ENCODE measurements at regions not wholly inside any gene's neighbourhood (a gene's known extent, or its start where the extent isn't known, plus 50 kb on each side); places are given as distances from the start of the nearest gene placed in this dataset.

DNA sequence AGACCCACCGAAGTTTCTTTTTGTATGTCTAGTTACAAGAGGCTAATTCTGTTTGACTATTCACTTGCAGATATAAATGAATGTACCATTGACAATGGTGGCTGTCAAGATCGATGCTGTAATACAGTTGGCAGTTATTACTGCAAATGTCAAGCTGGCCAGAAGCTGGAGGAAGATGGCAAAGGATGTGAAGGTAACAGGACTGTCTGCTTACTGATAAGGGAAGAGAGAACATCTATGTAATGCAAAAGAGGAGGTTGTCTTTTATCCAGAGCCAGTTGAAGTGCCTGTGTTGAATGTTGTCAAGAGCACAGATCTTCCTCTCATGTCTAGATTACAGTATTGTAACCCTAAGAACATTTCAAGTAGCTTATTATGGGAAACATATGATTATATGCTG is 549.5 kb upstream of the GOLIM4 start:
- no peak for DNase-seq (ENCODE audit: low read depth)
- H3K27me3 ChIP-seq (ENCODE audit: control insufficient read depth, insufficient read depth, low read length) = no peaks in the 10 kb centered on the region
- H3K36me3 ChIP-seq (ENCODE audit: control insufficient read depth, insufficient read depth, low read length) = no peaks in the 10 kb centered on the region
- ChIA-PET CTCF (no interaction called here), POLR2A (no interaction called here)
- no peak overlapping the region for H3K4me3 ChIP-seq (ENCODE audit: low read depth, low read length)
- TF ChIP-seq, protein P1, sequence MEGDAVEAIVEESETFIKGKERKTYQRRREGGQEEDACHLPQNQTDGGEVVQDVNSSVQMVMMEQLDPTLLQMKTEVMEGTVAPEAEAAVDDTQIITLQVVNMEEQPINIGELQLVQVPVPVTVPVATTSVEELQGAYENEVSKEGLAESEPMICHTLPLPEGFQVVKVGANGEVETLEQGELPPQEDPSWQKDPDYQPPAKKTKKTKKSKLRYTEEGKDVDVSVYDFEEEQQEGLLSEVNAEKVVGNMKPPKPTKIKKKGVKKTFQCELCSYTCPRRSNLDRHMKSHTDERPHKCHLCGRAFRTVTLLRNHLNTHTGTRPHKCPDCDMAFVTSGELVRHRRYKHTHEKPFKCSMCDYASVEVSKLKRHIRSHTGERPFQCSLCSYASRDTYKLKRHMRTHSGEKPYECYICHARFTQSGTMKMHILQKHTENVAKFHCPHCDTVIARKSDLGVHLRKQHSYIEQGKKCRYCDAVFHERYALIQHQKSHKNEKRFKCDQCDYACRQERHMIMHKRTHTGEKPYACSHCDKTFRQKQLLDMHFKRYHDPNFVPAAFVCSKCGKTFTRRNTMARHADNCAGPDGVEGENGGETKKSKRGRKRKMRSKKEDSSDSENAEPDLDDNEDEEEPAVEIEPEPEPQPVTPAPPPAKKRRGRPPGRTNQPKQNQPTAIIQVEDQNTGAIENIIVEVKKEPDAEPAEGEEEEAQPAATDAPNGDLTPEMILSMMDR (IDR thresholded peaks at IDR 0.05; ENCODE audit: insufficient read depth, low read depth, low read length) = no peak

DNA sequence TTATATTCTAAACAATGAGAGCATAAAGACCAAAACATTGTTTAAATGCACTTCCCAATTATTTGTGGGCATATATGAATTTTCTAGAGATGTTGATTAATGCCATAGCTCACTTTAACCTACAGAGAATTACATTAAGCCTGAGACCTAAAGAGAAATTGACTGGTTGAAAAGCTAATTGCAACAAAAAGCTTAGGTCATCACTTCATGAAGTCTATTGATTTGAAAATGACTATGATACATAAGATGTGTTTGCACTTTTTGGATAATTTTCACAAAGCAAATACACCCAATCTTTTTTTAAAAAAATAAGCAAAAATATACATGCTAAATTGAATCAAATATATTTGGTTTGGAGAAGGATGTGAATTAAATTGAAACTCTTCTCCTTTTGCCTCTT is 532.8 kb upstream of the GOLIM4 start:
- POLR2A ChIA-PET = no interaction called here
- no peak overlapping the region for H3K4me3 ChIP-seq (ENCODE audit: low read depth, low read length)
- H3K27me3 ChIP-seq (ENCODE audit: control insufficient read depth, insufficient read depth, low read length) = no peaks in the 10 kb centered on the region
- TF ChIP-seq, protein P1 (IDR thresholded peaks at IDR 0.05; ENCODE audit: insufficient read depth, low read depth, low read length) = no peak
- H3K36me3 ChIP-seq (ENCODE audit: control insufficient read depth, insufficient read depth, low read length) = no peaks in the 10 kb centered on the region
- no peak for DNase-seq (ENCODE audit: low read depth)
- CTCF ChIA-PET = no interaction called here

DNA sequence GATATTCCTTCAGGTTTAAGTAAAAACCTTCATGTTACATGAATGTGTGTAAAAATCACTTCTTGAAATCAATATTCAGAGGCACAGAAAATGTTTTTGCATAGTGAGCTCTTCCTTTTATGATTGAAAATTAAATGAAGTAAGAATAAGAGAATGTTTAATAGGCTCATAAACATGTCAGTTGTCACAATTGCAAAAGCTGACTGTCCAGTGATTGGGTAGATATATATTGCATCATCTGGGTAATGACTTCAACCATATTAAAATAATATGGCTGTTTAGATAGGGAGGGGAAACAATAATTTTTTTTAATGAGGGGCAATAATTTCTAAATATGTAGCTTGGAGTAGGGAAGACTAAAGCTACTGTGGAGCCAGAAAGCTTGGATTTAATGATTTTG is 529.8 kb upstream of the GOLIM4 start:
- ChIA-PET POLR2A (no interaction called here), CTCF (interaction anchor here (0.6 kb wide), 1 partner anchor 1404 kb away, joined by 5 read pairs; no protein-coding TSS in a partner anchor)
- no peaks in the 10 kb centered on the region for H3K36me3 ChIP-seq (ENCODE audit: control insufficient read depth, insufficient read depth, low read length)
- DNase-seq (ENCODE audit: low read depth) = no peak
- TF ChIP-seq, protein P1 (IDR thresholded peaks at IDR 0.05; ENCODE audit: insufficient read depth, low read depth, low read length) = no peak
- no peak overlapping the region for H3K4me3 ChIP-seq (ENCODE audit: low read depth, low read length)
- no peaks in the 10 kb centered on the region for H3K27me3 ChIP-seq (ENCODE audit: control insufficient read depth, insufficient read depth, low read length)

DNA sequence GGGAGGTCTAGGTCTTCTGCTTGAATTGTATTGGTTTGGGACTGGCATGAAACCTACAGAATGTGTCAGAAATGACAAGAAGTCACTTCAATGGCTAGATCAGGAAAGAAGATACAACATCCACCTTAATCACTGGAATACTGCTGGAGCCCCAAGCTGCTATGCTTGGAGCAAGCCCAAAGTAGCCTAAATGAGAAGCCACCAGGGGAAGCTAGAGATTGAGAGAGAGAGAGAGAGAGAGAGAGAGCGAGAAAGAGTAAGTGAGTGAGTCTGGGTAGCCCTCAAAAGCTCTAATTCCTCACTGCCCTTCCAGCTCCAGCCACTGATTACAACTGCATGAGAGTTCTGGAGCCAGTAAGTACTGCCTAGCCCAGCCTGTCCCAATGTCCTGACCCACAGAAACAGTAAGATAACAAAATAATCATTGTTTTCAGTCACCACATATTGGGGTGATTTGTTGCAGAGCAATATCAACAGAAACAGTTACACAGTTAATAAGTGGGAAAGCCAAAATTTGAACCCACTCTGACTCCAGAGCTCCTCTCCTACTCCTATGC is 529.2 kb upstream of the GOLIM4 start:
- CTCF ChIA-PET = no interaction called here
- Histone ChIP-seq H3K4me3 (ENCODE audit: low read depth, low read length) (no peak overlapping the region), H3K36me3 (ENCODE audit: control insufficient read depth, insufficient read depth, low read length) (no peaks in the 10 kb centered on the region), H3K27me3 (ENCODE audit: control insufficient read depth, insufficient read depth, low read length) (no peaks in the 10 kb centered on the region)
- TF ChIP-seq, protein P1 (IDR thresholded peaks at IDR 0.05; ENCODE audit: insufficient read depth, low read depth, low read length) = no peak
- POLR2A ChIA-PET = no interaction called here
- no peak for DNase-seq (ENCODE audit: low read depth)

DNA sequence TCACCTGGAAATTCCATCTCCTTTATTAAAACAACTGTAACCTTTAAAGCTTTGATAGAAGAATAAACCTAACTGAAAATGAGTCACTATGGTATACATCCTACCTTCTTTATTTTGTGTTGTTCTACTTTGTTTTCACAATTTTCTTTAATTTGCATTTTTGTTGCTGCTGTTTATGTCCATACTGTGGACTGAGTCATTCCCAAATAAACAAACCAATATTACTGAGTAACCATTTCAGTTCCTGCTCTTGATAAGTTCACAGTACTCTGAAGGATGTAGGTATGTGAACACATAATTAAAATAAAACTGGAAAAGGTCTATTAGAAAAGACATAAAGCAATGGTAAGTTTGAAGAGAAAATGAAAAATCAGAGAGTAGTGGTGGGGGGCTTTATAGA is 528.5 kb upstream of the GOLIM4 start:
- ChIA-PET CTCF (no interaction called here), POLR2A (no interaction called here)
- TF ChIP-seq, protein P1 (IDR thresholded peaks at IDR 0.05; ENCODE audit: insufficient read depth, low read depth, low read length) = no peak
- Histone ChIP-seq H3K36me3 (ENCODE audit: control insufficient read depth, insufficient read depth, low read length) (no peaks in the 10 kb centered on the region), H3K27me3 (ENCODE audit: control insufficient read depth, insufficient read depth, low read length) (no peaks in the 10 kb centered on the region), H3K4me3 (ENCODE audit: low read depth, low read length) (no peak overlapping the region)
- no peak for DNase-seq (ENCODE audit: low read depth)

Measured in BJ (cell line).